Left hindlimb (tissue), 1 donor: ENCODE measurements at regions not wholly inside any gene's neighbourhood (a gene's known extent, or its start where the extent isn't known, plus 50 kb on each side); places are given as distances from the start of the nearest gene placed in this dataset.

Experiments
- DNase-seq: peaks from one replicate; pipeline ENCODE4 v3.0.0-alpha.2; 2018

- no peak for DNase-seq
These were observed 425.1 kb downstream of the SETD4 start for GRCh38 chr21:35635261-35635660.

DNA sequence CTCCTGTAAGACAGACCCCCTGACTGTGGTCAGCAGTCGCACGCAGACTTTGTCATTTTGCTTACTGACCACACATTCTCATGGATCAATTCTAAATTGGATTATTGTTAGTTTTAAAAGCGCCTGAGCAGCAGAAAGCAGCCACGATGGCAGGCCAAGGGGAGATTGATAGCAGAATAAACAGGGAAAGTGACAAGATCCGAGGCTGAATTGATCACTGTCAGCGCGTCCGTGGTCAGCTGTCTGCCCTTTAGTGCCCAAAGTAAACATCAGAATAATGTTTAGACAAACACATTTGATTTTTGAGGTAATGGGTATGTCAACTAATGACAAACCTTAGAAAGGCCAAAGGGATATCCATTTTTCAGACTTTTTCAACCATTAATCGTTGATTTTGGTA is 426.8 kb downstream of the SETD4 start:
- no peak for DNase-seq

DNA sequence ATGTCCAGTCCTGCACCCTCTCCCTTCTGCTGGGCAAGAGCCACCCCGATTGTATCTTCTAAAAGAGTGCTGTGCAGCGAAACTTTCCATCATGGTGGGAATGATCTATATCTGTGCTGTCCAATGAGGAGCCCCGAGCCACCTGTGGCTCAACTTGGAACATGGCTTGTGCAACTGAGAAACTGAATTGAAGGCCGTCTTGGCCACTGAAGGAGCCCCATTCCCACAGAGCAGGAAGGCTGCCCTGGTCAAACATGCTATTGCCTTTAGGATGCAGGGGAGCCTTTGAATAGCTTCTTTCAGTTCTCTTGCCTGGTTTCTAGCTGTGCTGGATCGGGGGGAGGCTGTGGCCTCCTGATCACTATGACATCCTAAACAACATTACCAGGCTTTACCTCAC is 427.6 kb downstream of the SETD4 start:
- no peak for DNase-seq

- DNase-seq = no peak
These were observed 432.0 kb downstream of the SETD4 start for GRCh38 chr21:35628316-35628715.

- no peak for DNase-seq
These were observed 432.9 kb downstream of the SETD4 start for GRCh38 chr21:35627462-35627861.

DNA sequence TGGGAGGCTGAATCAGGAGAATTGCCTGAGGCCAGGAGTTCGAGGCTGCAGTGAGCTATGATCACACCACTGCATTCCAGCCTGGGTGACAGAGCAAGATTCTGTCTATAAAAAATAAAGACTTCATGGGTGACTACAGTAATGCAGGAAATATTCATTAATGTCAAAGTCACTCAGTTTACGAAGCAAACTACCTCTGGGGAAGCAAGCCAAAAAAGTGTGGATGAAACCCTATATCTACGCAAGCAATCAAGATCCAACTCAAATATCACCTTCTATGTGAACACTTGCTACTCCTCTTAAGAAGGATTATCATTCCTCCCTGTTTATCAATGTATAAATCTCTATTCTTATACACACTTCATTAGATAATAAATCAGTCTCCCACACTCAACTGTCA is 434.8 kb downstream of the SETD4 start:
- no peak for DNase-seq

DNA sequence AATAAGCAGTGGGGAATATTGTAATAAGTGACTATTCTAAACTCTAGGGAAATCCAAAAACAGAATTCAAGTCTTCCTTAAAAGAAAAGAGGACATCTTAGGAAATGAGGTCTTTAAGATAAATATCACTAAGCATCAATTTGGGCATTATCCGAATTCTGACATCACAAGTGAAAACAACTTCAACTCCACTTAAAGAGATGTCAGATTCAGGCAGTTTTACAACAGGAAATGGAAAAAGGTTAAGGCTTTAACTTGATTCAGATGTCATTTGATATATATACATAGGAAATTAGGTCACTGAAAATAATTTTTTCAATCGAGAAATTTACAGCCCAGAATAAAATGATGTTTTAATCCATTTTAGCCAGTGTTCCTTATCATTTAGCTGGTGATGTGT is 435.4 kb downstream of the SETD4 start:
- no peak for DNase-seq

DNA sequence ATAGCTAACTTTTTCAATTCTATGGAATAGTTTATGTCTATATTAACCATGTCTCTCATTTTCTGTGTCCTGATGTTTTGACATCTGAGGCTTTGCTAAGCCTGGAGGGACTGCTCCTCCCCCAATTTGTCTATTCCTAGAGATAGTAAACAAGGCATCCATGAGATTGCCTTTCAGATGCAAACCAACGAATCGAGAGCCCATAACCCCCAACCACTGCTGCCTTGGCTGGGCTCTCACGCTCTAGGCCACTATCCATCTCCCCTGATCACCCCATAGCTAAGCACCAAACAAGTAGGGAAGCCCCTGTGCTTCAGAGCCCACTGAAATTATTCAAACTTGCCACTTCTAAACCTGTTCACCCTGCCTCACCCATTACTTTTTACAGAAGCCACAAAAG is 437.7 kb downstream of the SETD4 start:
- no peak for DNase-seq

GRCh38 chr21:35619184-35619583 is 441.1 kb downstream of the SETD4 start:
- no peak for DNase-seq

DNA sequence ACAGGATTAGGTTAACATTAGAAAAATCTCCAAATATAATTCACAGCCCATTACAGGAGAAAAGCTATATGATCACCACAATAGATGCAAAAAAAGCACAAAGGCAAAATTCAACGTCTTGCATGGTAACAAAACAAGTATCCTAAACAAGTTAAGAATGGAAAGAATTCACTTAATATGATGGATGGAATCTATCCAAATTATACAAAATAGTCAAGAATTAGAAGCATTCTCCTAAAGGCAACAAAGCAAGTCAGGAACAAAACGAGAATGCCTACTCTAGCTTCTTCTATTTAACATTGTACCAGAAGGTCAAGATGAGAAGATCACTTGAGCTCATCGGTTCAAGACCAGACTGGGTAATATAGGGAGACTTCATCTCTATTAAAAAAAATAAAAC is 442.8 kb downstream of the SETD4 start:
- no peak for DNase-seq

- DNase-seq = no peak
These were observed 444.2 kb downstream of the SETD4 start for GRCh38 chr21:35616090-35616489.

GRCh38 chr21:35615325-35615724 is 445.0 kb downstream of the SETD4 start:
- DNase-seq = no peak

DNA sequence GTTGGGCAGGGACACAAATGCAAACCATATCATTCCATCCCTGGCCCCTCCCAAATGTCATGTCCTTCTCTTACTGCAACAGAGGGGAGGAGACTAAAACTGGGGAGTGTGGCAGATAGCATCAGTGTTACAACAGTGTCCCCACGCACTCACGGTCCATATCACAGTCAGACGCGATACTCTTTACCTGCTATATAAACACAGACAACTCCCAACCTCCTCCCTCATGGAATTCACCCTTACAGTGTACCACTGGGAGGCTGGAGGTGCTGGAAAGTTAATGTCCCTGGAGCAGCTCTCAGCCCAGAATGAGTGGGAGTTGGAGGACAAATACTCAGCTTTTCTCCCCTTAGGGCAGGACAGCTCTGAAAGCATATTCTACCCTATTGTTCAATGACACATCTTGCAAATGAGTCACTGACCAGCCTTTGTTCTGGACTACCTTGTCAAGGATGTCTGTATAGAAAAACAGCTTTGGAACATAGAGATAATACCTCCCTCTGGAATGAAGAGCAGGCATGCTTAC is 445.9 kb downstream of the SETD4 start:
- no peak for DNase-seq

- DNase-seq = no peak
These were observed 448.6 kb downstream of the SETD4 start for GRCh38 chr21:35611708-35612132.

- DNase-seq = no peak
These were observed 451.1 kb downstream of the SETD4 start for GRCh38 chr21:35609263-35609662.

GRCh38 chr21:35607406-35607805 is 452.9 kb downstream of the SETD4 start:
- no peak for DNase-seq

DNA sequence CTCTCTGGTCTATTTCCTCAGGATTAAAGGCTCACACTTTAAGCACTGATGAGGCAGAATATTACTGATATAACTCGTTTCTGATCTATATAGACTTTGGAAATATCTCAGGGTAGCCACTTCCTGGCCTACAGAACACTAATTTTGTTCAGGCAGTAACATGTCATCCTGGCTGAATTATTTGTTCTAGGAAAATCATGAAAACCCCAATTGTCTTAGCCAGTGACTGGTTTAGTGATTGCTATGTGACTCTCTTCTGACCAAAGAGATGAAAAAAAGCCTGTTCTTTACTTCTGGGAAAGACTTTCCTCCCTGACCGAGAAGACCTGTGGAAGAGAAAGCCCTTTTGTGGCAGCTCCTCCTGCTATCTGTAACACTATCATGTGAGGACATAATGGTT is 453.7 kb downstream of the SETD4 start:
- no peak for DNase-seq

- no peak for DNase-seq
These were observed 454.2 kb downstream of the SETD4 start for GRCh38 chr21:35606146-35606545.

DNA sequence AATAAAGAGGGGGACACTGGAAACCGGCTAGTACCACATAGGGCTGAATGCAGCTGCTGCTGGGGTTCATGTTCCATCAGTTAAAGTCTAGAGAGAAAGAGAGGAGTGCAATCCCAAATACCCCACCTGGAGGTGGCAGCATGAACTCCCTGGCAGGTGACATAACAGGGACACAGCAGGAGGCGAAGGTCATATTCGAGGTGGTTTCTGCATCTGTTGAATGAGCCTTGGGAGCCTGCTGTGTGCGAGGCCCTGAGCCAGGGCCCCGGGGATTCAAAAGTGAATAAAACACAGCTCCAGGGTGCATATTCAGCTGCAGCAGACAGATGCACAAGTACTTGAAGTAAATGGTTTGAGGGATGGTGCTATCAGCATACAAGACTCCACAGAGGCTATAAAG is 456.8 kb downstream of the SETD4 start:
- no peak for DNase-seq

DNA sequence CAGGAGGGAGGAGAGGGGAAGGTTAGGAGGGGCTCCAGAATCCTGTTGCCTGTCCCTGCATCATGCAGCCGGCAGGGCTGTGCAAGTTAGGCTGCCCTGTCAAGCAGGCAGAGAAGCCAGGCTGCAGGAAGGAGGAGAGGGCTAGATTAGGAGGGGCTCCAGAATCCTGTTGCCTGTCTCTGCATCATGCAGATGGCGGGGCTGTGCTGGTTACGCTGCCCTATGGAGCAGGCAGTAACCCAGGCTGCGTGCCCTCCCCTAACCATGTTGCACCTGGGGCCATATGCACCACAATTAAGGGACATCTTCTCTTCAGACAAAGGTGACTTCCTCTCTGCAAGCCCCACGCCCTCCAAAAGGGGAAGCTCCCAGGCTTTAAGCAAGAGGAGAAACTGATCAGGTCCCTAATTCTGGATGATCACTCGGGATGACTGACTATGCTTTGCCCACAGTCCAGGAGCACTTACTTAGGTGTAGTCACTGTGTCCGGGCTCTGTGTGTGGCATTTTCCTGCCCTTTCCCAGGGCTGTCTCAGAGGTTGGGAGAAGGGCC is 457.4 kb downstream of the SETD4 start:
- DNase-seq = no peak

- no peak for DNase-seq
These were observed 459.1 kb downstream of the SETD4 start for GRCh38 chr21:35601211-35601610.

GRCh38 chr21:35599164-35599563 is 461.2 kb downstream of the SETD4 start:
- DNase-seq = no peak

DNA sequence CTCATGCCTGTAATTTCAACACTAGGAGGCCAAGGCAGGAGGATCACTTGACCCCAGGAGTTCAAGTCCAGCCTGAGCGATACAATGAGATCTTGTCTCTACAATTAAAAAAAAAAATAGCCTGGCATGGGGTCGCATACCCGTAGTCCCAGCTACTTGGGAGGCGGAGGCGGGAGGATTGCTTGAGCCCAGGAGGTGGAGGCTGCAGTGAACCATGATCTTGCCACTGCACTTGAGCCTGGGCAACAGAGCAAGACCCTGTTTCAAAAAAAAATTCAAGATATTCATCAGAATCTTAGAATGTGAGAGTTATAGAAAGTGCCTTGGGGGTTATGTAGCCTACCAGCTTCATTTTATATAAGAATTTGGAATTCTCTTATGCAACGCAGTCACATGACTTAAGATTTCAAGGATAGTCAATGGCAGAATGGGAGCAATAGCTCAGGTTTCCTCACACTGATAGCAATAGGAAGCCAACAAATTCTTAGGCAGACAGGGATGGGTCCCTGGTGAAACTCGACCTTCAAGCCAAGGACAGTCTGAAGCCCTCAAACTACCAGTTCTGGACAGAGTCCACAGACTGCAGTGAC is 462.5 kb downstream of the SETD4 start:
- no peak for DNase-seq

DNA sequence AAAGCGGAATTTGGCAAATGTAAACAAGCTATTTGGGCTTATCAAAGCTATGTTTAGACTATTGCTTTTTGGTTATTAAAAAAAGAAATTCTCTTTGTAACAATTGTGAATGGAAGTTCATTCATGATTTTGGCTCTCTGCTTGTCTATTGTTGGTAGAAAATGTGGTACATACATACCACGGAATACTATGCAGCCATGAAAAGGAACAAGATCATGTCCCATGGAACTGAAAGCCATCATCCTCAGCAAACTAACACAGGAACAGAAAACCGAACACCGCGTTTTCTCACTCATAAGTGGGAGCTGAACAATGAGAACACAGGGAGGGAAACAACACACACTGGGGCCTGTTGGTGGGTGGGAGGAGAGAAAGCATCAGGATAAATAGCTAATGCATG is 465.4 kb downstream of the SETD4 start:
- no peak for DNase-seq

- no peak for DNase-seq
These were observed 467.3 kb downstream of the SETD4 start for GRCh38 chr21:35593000-35593502.
